Stimulated activated CD4-positive, alpha-beta T cell treated with anti-CD3 and anti-CD28 coated beads, Interleukin-2, amount 100 ng/mL, for 48 hours (primary cell): ENCODE measurements at regions not wholly inside any gene's neighbourhood (a gene's known extent, or its start where the extent isn't known, plus 50 kb on each side); places are given as distances from the start of the nearest gene placed in this dataset.
"Not testable (repeated sequence)": the region's sequence is repeated elsewhere in the genome, so short reads cannot be mapped to it uniquely, and the experiment has no call there.

Experiments used
- DNase-seq, 2 donors: peaks; one replicate each; pipeline ENCODE4 v3.0.0-alpha.2; 2020

DNA sequence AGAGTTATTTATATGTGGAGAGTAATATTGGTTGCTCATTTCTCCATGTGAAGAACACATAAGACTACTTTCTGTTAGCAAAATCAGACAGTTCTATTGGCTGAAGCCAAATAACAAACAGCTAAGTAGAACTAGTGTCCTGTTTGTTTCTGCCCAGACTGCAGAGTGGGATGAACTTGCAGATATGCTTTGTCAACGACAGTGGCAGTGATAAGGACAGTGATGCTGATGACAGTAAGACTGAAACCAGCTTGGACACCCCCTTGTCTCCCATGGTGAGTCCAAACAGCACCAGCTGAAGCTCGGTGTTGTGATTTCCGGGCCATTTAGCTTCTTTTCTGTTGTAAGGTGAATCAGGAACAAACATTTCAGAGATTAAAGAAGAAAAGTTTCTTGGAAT, 102.6 kb upstream of the IL12A start:
- DNase-seq = no peak

DNA sequence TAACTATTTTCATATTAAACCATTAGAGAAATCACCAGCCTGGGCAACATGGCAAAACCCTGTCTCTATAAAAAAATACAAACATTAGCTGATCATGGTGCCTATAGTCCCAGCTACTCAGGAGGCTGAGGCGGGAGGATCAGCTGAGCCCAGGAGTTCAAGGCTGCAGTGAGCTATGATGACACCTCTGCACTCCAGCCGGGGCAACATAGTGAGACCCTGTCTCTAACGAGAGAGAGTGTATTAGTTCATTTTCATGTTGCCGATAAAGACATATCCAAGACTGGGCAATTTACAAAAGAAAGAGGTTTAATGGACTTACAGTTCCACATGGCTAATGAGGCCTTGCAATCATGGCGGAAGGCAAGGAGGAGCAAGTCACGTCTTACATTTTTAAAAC, 102.1 kb upstream of the IL12A start:
- not testable (repeated sequence) for DNase-seq

DNA sequence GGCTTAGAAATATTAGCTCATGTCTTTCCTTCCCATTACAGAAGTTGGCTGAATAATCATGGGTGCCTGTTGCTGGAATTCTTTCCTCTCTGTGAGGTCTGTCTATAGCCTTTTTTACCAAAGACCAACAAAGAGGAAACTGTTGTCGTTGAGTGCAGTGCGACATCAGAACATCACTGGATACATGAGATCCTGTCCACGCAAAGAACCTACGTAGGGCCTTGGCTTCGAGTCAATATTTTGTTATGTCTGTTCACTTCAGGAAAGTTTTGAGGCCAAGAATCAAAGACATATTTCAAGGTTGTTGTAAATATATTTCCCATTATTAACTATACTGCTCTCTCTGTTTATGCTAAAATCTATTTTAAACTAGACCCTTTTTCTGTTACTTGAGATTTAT, 101.5 kb upstream of the IL12A start:
- DNase-seq = no peak

DNA sequence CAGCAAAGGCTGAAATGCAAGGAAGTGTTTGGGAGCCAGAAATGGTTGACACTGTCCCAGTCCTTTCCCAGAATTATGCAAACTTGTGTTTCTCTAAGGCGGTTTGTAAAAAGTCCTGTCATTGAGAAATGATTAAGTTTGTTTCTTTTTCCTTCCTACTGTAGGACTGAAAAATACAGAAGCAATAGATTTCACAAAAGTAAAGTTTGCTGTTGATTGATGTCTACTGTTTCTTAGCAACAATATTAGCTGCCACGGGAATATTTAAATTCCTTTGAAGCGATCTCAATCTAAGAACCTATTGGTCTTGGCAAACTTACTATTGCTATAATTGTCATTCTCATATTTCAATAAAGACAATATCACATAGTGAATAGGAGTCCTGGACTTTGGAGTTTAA, 100.7 kb upstream of the IL12A start:
- DNase-seq = no peak

DNA sequence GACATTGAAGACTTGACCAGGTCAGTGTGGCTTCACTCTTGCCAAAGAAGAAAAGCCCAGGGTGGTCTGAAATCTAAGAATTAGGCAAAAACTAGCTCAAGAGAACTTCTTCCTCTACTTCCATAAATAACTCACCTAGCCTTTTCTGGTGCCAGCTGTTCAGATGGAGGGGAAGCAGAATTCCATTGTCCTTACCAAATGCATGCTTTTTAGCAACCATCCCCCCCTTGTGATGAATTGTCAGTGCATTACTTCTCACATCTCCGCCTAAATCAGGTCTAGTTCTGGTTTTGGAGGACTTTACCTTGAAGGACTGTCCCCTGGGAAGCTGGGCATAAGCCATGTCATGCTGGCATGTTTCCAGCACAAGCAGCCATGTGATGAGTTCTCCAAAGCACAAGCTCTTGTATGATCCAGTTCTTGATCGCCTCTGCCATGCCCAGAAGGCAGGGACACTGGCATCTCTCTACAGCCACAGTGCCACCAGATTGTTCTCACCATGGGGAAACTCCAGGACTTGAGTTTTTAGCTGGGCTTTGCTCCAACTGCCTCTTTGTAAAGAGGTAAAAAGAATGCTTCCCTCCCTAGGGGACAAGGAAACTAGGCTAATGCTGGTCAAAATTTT, 96.4 kb upstream of the IL12A start:
- no peak for DNase-seq

DNA sequence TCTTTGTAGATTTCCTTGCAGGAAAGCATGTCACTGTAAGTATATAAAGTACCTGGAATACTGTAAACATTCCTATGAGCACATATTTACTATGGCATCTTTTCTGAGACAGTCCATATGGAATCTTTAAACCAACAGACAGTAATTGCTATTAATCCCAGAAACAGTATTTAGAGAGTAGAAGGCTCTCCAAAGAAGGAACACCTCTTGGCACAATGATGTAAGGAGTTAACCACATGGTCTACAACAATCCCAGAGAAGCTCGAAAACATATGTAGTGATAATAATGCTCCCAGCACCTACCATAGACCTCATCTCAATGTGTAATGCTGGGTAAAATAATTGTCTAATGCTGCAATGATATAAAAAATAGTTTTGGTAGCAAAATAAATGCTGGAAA, 95.8 kb upstream of the IL12A start:
- no peak for DNase-seq

DNA sequence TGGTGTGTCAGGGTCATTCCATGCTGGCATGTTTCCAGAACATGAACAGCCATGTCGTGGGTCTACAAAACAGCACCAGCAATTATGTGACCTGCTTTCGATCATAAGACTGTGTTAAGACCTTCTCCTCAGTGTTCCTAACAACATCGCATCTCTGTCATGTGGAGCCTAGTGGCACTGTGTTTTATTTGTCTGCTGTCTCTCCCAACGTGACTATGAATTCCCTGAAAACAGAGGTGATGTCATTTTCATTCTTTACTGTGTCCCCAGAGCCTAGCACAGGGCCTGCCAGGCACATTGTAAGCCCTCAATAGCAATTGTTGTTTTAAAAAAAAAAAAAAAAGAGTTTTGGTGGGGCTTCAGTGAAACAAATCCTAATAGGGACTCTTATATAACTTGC, 94.2 kb upstream of the IL12A start:
- no peak for DNase-seq

DNA sequence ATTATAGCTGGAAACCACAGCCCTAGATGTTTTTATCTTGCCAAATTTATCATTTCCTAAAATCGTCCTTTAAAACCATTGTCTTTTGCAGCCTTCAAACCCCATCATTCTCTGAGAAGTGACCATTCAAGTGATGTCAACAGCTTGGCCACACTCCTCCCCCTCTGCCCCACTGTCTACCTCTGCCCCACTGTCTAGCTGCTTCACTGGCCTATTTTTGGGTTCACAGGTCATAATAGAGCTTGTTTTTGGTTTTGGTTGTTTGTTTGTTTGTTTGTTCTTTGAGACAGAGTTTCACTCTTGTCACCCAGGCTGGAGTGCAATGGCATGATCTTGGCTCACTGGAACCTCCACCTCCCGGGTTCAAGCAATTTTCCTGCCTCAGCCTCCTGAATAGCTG, 93.2 kb upstream of the IL12A start:
- DNase-seq = no peak

DNA sequence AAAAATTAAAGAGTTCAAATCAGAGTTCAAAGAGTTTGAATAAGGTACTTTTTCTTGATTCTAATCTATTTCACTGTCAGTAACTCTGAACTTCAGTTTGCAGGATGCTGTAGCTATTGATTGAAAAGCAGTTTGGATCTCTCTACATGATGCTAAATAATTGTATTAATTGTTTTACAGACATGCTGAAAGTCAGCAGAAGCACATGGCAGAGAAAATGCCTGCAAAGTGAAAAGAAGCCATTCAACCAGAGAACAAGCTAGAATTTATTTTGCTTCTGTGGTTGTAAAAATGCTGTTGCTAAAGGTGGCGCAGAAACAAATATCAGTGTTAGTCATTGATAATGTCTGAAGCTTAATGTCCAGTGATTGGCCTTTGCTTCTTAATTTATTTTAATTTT, 92.1 kb upstream of the IL12A start:
- DNase-seq = no peak

DNA sequence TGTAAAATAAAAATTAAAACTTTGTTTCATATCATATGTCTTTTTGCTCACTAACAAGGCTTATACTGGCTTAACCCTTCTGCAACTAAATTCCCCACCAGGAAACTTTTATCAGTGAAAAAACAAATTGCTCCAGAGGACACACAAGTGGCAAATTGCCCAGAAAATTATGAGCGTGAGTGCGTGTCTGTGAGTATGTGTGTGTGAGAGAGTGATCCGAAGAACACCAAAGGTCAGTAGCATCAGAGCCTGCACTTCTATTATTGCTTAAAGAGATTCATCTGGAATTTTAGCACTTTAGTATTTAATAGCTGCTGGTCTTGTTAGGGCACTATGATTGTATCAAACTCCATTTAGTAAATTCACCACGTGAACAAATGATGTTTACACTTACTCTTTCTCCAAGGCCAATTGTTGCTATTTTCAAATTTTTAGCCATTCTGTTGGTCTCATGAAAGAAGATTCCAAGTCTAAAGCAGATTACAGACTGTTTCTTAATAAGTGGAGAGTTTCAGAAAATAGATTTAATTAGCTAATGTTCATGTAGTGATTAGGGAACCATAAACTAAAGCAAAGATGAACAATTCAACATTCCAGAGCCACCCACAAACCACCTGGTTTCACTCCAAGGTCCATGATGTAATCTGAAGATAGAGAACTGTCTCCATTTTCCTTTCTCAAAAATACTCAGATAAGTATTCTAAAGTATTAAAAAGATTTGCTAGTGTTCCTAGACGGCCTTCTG, 91.1 kb upstream of the IL12A start:
- DNase-seq = no peak

DNA sequence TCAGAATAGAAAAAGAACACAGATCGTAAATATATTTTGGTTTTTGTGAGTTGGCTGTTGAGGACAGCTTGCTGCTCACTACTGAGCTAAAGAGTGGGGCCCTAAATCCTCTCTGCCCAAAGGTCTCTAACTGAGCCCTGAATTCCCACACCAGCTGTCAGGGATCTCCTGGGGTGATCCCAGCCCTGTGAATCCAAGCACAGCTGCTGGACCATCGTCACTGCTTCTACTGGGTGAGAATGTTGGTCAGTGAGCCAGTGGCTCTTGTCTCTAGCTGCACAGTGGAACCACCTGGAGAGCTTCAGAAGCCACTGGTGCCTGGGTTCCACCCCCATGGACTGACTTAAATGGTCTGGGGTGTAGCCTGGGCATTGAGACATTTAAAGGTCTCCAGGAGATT, 90.5 kb upstream of the IL12A start:
- DNase-seq = no peak

DNA sequence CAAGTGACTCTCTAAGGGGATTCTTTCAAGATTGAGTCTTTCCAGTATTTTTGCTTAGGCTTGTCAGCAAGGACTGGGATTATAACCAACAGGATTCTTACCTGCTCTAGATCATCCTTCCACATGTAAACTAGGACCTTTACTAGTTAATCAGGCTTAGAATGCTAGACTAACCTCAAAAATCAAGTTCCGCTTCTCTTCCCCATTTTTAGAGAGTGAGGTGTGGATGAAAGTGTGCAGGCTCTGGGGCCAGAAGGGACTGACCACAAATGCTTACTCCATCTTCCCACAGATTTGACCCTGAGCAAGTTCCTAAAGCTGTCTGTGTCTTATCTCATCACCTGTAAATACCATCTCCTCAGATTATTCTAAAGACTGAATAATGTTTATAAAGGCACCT, 89.5 kb upstream of the IL12A start:
- DNase-seq = no peak

DNA sequence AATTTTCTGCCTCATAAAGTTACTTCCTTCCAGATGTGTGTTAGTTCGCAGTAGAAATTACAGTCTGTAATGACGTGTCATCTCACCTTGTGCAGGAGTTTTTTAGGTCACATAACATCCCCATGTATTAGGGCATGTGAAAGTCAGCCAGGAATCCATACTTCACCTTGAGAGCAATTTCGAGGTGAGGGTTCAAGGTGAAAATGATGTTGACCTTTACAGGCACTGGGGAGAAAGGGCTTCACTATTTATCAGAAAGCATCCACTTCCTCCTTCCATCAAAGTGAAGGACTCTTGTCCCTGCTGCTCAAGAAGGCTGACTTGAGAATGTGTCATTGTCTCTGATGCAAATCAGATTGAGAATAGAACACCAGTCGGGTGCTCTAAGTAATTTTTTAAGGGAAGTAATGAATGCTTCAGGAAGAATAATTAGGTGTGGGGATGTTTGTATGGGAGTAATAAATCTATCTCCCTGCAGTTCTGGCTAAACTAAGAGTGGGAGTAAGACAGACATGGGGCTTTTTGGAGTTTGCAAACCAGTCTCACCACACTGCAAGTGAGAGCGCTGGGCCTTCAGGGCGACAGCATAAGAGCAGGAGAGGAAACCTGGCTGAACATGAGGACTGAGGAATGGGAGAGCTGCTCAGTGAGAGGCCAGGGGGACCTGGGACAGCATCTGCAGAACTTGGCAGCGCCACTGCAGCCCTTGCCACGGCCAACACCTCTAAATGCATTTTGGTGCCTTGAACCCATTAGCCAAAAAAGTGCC, 85.9 kb upstream of the IL12A start:
- DNase-seq = no peak

DNA sequence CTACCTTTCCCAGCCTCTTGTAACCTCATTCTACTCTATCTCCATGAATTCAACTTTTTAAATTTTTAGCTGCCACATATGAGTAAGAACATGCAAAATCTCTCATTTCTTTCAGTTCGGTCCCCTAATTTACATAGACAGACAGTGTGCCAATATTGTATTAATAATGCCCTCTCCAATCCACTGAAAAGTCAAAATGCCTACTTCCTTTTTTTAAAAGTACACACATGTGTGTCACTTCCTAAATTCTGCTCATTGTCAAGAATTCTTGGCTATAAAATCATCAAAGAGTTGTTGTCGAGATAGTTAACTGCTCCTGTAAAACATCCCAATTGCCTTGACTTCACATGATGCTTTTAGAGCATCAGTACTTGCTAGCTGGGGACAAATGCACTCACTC, 84.2 kb upstream of the IL12A start:
- DNase-seq = no peak

DNA sequence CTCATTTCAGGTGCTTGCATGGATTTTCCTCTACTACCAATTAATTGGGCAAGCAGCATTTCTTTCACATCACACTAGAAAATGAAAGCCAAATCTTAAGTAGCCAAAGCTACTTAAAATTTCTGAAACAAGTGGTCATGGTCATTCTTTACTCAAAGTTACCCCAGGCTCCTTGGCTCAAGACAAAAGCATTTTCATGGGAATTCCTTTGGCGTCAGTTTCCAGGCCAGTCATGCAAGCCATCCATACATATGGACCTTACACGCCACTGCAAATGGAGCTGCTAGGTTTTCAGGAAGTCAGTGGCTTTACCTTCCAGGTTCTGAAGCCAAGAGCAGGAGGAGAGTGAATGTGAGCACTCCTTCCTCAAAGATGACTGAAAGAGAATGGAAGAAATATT, 83.7 kb upstream of the IL12A start:
- DNase-seq = no peak

DNA sequence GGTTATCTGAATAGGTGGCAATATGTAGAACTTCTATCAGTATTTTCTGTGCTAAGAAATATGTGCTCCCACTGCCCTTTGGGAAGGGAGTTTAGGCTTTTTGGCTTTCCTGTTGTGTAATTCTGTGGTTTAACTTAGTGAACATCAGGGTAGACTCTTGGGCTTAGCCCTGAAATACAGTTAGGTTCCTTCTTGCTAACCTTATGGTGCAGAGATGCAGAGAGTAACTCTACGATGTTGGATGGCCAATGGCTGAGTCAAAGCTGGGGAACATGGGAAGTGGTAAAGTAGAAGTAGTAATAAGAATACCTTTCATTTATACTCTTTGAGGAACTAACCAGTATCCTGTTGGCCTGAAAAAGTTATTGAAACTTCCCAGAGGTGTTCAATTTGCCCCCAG, 80.8 kb upstream of the IL12A start:
- no peak for DNase-seq

DNA sequence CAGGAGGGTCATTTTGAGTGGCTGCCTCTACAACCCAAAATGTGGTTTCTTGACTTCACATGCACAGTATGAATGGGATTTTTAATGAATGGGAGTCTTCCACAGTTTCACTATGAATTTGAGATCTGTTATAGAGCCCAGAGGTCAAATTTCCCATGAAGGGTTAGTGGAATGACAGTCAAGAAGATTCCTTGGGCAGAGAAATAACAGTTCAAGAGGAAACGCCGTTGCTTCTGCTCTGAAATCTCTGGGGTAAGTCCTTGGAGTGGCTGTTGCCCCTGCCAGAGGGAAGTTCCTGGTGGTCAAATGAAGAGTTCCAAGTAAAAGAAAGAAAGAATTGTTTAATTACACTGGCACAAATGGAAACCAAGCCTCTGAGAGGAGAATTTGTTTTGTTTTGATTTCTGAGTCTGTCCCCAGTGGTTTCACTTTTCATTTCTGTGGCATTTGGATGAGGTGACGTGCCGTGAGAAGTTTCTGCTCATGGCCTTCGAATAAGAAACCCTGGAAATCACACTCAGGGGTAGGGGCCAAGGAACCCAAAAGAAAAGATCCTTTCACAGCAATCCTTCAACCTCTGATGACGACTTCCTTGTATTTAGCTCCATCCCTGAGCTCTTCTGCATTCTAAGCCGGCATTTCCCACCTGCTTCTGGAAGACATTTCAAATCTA, 77.5 kb upstream of the IL12A start:
- DNase-seq = no peak

DNA sequence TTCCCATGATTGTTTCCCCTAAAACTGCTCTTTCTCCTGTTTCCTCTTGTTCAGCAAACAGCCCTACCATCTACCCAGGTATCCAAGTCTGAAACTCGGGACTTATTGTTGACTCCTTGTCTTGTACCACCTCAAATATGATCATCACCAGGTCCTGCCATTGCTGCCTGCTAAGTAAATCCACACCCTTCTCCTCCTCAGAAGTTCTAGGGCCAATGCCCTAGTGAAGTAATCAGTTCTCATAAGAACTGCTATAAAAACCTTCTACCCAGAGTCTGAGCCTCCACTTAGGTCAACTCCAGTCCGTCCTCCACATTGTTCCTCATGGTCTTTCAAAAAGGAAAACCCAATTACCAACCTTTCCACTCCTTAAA, 77.0 kb upstream of the IL12A start:
- no peak for DNase-seq

DNA sequence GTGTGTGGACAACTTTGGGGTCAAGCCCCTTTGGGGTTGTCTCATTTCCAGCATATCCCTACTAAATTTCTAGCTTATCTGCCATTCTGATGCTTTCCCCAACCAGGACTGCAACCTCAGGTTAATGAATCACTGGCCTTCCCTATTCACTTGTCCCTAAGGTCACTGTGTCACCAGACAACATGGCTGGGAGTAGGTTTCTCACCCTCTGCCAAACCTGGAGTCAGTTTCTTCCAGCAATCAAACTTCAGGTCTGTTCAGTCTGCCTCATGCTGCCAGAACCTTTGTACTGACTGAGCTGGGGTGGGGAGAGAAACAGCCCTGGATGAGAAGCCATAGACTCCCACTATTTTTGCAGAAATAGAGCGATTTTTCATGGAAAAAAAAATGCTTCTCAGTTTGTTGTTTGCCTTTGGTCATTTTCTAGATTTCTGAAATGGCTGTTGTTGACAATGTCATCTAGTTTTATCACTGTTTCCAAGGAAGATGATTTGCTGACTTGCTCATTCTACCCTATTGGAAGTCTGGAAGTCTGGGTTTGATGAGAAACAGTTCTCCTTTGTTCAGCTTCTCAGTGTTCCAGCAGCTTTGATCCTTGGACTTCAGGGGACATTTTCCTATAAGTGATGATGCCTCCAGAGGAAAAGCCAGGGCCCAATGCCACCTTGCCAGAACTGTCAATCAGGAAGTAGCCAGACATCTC, 74.8 kb upstream of the IL12A start:
- no peak for DNase-seq

DNA sequence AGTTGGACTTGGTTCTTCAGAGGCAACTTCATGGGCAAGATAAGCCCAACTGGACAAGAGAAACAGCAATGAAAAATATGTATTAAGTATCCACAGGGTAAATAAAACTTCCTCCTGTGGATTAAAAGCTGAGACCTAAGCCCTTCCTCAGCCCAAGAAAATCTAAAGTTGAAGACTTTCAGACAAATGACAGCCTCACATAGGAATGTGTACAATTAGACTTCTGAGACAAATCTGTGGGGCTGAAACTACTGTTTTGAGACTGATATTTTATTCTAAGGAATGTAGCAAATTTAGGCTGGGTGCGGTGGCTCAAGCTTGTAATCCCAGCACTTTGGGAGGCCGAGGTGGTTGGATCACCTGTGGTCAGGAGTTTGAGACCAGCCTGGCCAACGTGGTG, 74.2 kb upstream of the IL12A start:
- no peak for DNase-seq

DNA sequence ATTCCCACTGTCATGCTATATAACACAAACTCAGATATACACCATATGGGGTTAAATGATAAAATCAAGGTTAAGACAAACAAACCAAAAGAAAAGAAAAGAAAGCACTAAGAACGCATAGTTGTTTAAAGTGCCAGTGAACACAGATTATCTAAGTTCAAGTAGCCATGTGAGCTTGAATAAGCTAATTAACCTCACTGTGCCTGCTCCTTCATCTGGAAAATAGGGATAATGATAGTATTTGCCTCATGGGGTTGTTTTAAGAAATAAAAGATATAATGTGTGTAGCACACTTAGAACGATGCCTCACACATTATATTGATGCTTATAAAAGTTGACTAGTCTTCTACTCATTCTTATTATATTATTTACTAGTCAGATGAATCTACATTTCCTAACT, 72.6 kb upstream of the IL12A start:
- DNase-seq = no peak

DNA sequence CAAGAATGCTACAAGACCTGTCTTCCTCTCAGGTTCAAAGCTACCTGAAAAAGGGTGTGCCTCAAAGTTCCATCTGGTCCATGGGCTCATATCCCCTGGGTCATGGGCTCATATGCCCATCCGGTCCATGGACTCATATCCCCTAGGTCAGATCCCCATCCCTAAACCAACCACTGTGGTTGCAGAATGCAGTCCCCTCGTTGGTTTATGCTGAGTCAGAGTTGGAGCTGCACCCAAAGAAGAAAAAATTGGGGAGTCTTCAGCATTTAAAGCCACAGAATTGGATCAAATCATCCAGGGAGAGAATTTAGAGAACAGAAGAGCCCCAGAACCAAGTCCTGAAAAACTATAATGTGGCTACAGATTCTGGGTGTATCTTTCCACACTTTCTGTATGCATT, 71.5 kb upstream of the IL12A start:
- no peak for DNase-seq

DNA sequence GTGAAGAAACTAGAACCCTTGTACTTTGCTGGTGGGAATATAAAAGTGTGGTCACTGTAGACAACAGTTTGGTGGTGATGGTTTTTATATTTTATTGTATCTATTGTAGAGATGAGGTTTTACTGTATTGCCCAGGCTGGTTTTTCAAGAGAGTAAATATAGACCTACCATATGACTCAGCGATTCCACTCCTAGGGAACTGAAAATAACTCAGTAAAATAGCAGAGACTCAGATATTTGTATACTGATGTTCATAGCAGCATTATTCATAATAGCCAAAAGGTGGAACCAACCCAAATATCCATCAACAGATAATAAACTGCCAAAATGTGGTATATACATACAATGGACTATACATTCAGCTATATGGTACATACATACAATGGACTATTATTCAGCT, 68.8 kb upstream of the IL12A start:
- DNase-seq = no peak
